Fibroblast of upper back skin (primary cell): ENCODE measurements at regions not wholly inside any gene's neighbourhood (a gene's known extent, or its start where the extent isn't known, plus 50 kb on each side); places are given as distances from the start of the nearest gene placed in this dataset.

Experiments
- DNase-seq: peaks from one replicate; pipeline ENCODE4 v3.0.0-alpha.2; 2013

GRCh38 chr7:18154726-18155125, 127.1 kb upstream of the PRPS1L1 start:
- DNase-seq = no peak

DNA sequence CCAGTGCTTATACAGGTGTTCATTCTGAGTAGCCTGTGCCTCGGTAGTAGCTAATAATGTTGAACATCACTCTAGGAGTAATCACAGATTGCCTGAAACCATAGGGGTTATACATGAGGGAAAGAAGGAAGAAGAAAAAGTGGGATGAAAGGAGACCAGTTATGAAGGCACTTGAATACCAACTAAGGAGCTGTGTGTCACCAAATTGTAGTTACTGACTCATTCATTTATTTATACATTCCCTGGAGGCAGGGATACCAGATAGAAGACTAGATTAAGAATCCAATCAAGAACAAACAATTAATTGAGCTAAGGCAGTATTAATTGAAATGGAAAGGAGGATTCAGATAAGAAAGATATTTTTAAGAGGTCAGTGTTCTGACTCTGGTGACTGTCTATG, 129.6 kb upstream of the PRPS1L1 start:
- DNase-seq = no peak

DNA sequence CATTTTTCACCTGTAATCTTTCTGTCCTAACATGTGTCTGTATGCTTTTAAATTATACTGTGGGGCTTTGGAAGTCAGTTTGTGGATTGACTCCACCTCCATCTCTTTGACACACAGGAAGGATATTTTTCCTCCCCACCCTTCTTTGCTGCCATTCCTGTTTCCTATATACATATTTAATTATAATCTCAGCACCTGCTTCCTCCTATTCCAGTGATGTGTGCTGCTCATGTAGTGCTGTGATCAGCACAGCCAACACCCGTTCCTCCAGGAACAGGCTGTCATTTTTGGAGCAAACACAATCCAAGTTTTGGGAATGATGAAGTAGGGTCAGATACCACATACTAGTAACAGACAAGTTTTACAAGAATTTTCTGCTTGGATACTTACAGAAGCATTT, 135.0 kb upstream of the PRPS1L1 start:
- no peak for DNase-seq

- DNase-seq = peak; percentile 27
Measured at GRCh38 chr7:18163091-18163490, 135.4 kb upstream of the PRPS1L1 start.

- no peak for DNase-seq
Measured at GRCh38 chr7:18165166-18165565, 137.5 kb upstream of the PRPS1L1 start.

GRCh38 chr7:18166002-18166401, 138.4 kb upstream of the PRPS1L1 start:
- DNase-seq = no peak

- no peak for DNase-seq
Measured at GRCh38 chr7:18167815-18168214, 140.2 kb upstream of the PRPS1L1 start.

GRCh38 chr7:18174996-18175395, 147.3 kb upstream of the PRPS1L1 start:
- DNase-seq = no peak

GRCh38 chr7:18175801-18176450, 148.3 kb upstream of the PRPS1L1 start:
- DNase-seq = no peak

- DNase-seq = no peak
Measured at GRCh38 chr7:18177129-18177814, 149.6 kb upstream of the PRPS1L1 start.

DNA sequence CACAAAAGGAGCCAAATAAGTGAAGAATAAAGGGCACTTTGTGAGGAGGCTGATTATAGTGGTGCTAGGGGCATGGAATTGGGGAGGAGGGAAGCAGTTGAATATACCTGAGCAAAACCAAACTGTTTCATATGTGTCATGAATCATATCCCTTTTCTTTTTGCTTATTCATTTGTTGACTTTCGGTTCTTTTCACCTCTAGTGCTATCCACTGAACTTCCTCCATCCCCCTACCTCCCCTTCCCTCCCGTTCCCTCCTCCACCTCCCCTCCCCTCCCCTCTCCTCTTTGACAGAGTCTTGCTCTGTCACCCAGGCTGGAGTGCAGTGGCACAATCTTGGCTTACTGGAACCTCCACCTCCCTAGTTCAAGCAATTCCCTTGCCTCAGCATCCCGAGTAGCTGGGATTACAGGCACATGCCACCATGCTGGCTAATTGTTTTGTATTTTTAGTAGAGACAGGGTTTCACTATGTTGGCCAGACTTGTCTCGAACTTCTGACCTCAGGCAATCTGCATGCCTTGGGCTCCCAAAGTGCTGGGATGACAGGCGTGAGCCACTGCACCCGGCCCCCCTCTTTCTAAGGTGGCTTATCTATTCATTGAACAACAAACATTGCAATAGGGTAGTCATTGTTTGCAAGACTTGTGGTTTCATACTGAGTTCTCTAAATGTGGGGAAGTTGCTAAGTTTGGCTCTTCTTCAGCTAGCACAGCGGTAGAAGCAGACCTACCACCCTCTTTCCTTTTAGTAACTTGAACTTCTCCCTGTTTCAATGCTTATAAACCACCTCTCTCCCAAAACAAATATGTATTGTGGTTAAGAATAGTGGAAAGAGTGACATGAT, 150.4 kb upstream of the PRPS1L1 start:
- DNase-seq = peak; percentile 27

GRCh38 chr7:18179093-18179492, 151.4 kb upstream of the PRPS1L1 start:
- DNase-seq = no peak

- no peak for DNase-seq
Measured at GRCh38 chr7:18180685-18181084, 153.0 kb upstream of the PRPS1L1 start.

DNA sequence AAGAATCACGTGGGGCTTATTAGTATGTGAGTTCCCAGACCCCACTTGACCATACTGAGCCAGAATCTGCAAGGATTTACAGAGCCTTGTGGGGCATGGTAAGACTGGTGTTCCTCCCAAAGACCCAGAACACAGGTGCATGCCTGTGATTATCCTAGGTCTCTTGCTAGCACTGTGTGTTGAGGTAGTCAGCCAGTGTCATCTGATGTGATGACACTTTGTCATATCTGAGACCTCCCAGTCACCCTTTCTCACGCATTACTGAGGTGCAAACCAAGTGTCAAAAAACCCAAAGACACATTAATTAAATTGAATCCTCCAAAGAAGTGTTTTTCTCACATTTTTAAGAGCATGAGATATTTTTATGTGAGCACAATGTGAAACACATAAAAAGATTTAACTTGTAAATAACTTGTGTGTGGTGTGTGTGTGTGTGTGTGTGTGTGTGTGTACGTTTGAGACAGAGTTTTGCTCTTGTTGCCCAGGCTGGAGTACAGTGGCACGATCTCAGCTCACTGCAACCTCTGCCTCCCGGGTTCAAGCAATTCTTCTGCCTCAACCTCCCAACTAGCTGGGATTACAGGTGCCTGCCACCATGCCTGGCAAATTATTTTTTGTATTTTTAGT, 162.0 kb upstream of the PRPS1L1 start:
- DNase-seq = no peak

GRCh38 chr7:18191341-18191740, 163.7 kb upstream of the PRPS1L1 start:
- no peak for DNase-seq

- no peak for DNase-seq
Measured at GRCh38 chr7:18191862-18192625, 164.4 kb upstream of the PRPS1L1 start.

- DNase-seq = no peak
Measured at GRCh38 chr7:18194616-18195015, 167.0 kb upstream of the PRPS1L1 start.

DNA sequence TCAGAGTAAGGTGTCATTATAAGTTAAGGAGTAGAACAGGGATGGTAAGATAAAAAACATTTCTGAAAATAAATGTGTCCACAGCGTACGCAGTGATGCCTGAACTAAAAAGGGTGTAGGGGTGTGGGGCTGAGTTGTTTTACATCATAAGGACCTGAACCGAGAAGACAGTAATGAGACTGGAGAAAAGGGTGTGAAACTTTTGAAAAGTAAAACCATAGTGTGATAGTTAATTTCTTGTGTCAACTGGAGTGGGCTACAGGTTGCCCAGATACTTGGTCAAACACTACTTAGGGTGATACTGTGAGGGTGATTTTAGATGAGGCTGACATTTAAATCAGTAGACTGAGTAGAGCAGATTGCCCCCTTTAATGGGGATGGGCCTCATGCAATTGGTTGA, 169.0 kb upstream of the PRPS1L1 start:
- DNase-seq = no peak

DNA sequence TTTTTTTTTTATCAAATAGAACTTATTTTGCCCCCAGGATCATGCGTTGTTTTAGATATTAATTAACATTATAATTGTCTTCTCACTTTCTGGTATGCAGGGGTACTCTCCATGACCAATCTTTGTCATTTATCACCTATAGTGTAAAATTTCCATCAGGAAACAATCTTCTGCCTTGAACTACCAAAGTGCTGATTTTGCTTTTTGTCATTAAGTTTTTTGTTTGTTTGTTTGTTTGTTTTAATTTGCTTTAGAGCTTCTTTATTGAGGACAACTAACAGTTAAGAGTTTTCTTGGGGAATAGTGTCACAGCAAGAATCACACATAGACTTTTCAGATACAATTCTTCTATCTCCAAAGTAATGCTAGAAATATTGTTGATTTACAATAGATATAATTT, 171.2 kb upstream of the PRPS1L1 start:
- DNase-seq = no peak

- no peak for DNase-seq
Measured at GRCh38 chr7:18200266-18200665, 172.6 kb upstream of the PRPS1L1 start.

- DNase-seq = no peak
Measured at GRCh38 chr7:18200855-18201254, 173.2 kb upstream of the PRPS1L1 start.

DNA sequence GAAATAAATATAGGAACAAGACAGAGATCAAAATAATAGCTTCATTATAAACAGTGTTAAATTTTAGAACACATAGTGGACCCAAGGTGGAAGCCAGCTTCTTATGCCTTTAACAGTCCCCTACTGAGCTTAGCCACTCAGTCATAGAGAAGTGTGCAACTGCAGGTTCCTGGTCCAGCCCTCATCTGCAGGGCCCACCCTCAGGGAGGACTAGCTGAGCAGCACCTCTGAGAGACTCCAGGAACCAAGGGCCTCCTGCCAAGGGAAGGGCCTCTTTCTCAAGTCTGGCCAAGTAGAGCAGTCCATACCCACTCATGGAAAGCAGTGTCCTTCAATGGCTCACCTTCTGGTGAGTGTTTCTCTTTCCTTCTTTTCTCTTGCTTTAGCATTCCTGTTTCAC, 173.7 kb upstream of the PRPS1L1 start:
- no peak for DNase-seq
